Endothelial cell (in vitro differentiated cells): ENCODE measurements at regions not wholly inside any gene's neighbourhood (a gene's known extent, or its start where the extent isn't known, plus 50 kb on each side); places are given as distances from the start of the nearest gene placed in this dataset.

Source experiments
- DNase-seq: peaks from one replicate; pipeline ENCODE4 v3.0.0; 2021; ENCODE audit warnings: low spot score
- H3K27ac Mint-ChIP-seq: one replicate; pipeline ENCODE4 v1.8.0; 2021; ENCODE audit warnings: mixed read lengths, inconsistent platforms; ENCODE audit not compliant: unreplicated experiment
- H3K27me3 Mint-ChIP-seq: one replicate; pipeline ENCODE4 v1.8.0; 2021; ENCODE audit warnings: mild to moderate bottlenecking, moderate library complexity, mixed read lengths, inconsistent platforms; ENCODE audit not compliant: unreplicated experiment
- H3K36me3 Mint-ChIP-seq: one replicate; pipeline ENCODE4 v1.8.0; 2021; ENCODE audit warnings: mild to moderate bottlenecking, low read depth, mixed read lengths, inconsistent platforms; ENCODE audit not compliant: unreplicated experiment
- H3K4me1 Mint-ChIP-seq: one replicate; pipeline ENCODE4 v1.8.0; 2021; ENCODE audit warnings: mild to moderate bottlenecking, mixed read lengths, inconsistent platforms; ENCODE audit not compliant: unreplicated experiment
- H3K4me3 Mint-ChIP-seq: one replicate; pipeline ENCODE4 v1.8.0; 2021; ENCODE audit warnings: mild to moderate bottlenecking, mixed read lengths, inconsistent platforms; ENCODE audit not compliant: unreplicated experiment
- H3K9me3 Mint-ChIP-seq: one replicate; pipeline ENCODE4 v1.8.0; 2021; ENCODE audit warnings: mixed read lengths, inconsistent platforms; ENCODE audit not compliant: unreplicated experiment
- TF ChIP-seq, protein P1 (sequence below): fragments of 200-600 bp; sonication (generic); IDR thresholded peaks from one replicate; pipeline ENCODE4 v1.5.0; 2021; ENCODE audit warnings: antibody characterized with exemption; ENCODE audit not compliant: unreplicated experiment

DNA sequence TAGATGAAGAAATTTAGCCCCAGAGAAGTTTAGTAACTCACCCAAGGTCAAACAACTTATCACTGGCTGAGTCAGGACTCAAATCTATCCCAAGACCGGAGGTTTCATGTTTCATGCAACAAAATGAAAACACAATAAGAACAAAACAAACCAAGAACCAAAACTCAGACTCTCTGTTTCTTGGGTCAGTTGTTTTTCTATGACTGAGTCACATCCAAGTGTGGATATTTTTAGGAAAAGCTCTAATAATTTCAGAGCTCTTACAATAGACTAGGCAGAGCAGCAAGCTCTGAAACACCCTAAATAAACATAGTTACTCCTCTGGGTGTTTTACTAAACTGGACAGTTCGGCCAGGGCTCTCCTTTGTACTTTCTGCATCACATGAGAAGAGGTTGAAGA, 87.6 kb upstream of the PRB2 start:
- Mint-ChIP-seq H3K27ac (no peak overlapping the region), H3K27me3 (no peaks in the 10 kb centered on the region), H3K4me1 (peaks cover 3% of the 10 kb centered on the region), H3K9me3 (no peaks in the 10 kb centered on the region), H3K36me3 (no peaks in the 10 kb centered on the region), H3K4me3 (no peak overlapping the region)
- TF ChIP-seq, protein P1, sequence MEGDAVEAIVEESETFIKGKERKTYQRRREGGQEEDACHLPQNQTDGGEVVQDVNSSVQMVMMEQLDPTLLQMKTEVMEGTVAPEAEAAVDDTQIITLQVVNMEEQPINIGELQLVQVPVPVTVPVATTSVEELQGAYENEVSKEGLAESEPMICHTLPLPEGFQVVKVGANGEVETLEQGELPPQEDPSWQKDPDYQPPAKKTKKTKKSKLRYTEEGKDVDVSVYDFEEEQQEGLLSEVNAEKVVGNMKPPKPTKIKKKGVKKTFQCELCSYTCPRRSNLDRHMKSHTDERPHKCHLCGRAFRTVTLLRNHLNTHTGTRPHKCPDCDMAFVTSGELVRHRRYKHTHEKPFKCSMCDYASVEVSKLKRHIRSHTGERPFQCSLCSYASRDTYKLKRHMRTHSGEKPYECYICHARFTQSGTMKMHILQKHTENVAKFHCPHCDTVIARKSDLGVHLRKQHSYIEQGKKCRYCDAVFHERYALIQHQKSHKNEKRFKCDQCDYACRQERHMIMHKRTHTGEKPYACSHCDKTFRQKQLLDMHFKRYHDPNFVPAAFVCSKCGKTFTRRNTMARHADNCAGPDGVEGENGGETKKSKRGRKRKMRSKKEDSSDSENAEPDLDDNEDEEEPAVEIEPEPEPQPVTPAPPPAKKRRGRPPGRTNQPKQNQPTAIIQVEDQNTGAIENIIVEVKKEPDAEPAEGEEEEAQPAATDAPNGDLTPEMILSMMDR, result no peak
- no peak for DNase-seq

DNA sequence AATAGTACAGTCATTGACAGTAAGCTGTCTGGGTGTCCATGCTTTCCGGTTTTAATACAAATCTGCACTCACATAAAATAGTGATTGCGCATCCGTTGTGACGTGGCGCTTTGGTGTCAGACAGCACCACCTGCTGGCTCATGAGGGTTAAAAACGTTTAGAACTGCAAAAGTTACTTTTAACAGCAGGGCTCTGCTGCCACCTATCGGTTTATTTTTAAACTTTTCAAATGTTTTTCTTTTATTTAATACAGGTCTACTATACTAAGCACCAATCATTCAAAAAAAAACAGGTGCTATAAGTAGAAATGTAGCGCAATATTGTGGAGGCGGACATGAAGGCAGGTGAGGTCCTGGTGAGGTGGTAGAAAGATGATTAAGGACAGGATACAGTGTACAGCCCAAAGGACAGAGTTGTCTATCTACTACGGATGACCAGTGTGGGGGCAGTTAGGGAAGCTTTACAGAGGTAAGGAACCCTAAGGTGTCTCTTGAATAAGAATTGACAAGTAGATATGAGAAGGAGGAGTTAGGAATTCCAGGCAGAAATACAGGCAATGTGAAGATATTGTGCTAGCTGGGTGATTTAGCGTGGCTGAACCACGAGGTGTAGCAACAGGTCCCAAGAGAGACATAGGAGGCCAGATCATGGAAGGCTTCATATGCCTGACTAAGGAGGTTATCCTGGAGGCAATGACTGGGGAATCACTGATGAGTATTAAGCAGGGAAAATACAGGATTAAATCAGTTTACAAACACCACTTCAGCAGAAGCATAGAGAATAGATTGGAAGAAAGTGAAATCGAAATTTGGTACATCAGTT, 91.5 kb upstream of the PRB2 start:
- Mint-ChIP-seq H3K36me3 (no peaks in the 10 kb centered on the region), H3K27me3 (no peaks in the 10 kb centered on the region), H3K9me3 (no peaks in the 10 kb centered on the region), H3K27ac (no peak overlapping the region), H3K4me3 (no peak overlapping the region), H3K4me1 (peaks cover 3% of the 10 kb centered on the region)
- peak; percentile 74 for DNase-seq
- TF ChIP-seq, protein P1, result peak; percentile 100

DNA sequence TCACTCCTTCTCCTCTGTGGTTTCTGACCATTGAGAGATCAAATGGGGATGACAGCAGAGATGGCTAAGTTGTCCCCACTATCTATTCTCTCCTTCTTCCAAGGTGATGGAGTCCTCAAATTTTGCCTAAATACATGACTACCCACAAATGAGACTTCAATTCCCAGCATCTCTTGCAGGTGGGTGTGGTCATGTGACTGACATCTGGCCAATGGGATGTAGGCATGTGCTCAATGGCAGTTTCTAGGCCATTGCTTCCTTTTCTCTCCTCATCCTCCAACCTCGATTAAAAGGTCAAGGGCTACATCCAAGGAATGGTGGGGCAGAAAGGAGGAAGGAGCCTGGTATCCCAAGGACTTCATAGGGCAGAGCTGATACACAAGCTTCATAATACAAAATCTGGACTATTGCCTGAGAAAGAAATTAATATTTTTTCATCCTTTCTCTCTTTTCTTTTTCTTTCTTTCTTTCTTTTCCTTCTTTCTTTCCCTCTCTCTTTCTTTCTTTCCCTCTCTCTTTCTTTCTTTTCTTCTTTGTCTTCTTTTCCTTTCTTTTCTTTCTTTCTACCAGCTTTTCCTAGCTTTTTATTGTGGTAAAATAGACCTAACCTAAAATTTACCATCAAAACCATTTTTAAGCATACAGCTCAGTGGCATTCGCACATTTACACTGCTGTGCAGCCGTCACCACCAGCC, 100.9 kb upstream of the PRB2 start:
- peaks cover 7% of the 10 kb centered on the region for H3K4me1 Mint-ChIP-seq
- no peak overlapping the region for H3K27ac Mint-ChIP-seq
- no peak overlapping the region for H3K4me3 Mint-ChIP-seq
- TF ChIP-seq, protein P1, result no peak
- no peak for DNase-seq
- H3K27me3 Mint-ChIP-seq, result peaks cover 8% of the 10 kb centered on the region
- peaks cover 3% of the 10 kb centered on the region for H3K36me3 Mint-ChIP-seq
- H3K9me3 Mint-ChIP-seq, result no peaks in the 10 kb centered on the region

DNA sequence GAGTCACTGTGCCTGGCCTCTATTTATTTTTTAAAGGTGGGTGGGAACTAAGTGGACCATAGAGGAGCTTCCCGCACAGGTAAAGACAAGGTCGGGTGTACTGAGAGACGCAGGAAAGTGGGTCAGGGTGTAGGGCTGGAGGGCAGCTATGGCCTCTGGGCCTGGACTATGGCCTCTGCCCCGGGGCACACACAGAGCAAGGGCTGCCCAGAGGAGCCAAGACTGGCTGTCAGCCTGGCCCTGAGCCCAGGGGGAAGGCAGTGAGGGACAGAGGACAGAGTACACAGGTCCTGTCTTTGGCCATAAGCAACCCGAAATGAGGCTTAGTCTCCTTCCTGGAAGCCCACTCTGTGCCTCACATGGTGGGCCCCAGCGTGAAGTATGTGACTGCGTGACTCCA, 102.1 kb upstream of the PRB2 start:
- H3K4me1 Mint-ChIP-seq, result peaks cover 8% of the 10 kb centered on the region
- no peaks in the 10 kb centered on the region for H3K9me3 Mint-ChIP-seq
- peaks cover 9% of the 10 kb centered on the region for H3K27me3 Mint-ChIP-seq
- TF ChIP-seq, protein P1, result no peak
- H3K4me3 Mint-ChIP-seq, result no peak overlapping the region
- peaks cover 5% of the 10 kb centered on the region for H3K36me3 Mint-ChIP-seq
- no peak for DNase-seq
- no peak overlapping the region for H3K27ac Mint-ChIP-seq

DNA sequence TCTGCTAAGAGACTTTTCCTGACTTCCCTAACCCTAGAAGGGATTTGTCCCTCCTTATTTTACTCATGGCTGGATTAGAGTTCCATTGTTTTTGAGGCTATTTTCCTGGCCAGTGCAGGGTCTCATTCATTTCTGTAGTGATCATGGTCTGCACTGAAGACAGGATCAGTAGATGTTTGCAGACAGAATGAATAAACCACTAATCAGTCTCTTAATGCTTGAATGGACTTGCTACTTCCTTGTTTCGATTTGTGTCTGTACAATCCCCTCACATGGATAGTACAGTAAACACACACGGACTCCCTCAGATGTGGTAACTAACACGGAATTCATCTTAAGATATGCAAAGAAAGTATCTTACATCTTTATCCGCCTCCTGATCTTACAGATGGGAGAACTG, 102.6 kb upstream of the PRB2 start:
- H3K4me3 Mint-ChIP-seq, result no peak overlapping the region
- H3K4me1 Mint-ChIP-seq, result peaks cover 8% of the 10 kb centered on the region
- TF ChIP-seq, protein P1, result no peak
- H3K27ac Mint-ChIP-seq, result no peak overlapping the region
- H3K9me3 Mint-ChIP-seq, result no peaks in the 10 kb centered on the region
- peaks cover 9% of the 10 kb centered on the region for H3K27me3 Mint-ChIP-seq
- peaks cover 5% of the 10 kb centered on the region for H3K36me3 Mint-ChIP-seq
- no peak for DNase-seq
